SHP77 (cell line): ENCODE measurements at regions not wholly inside any gene's neighbourhood (a gene's known extent, or its start where the extent isn't known, plus 50 kb on each side); places are given as distances from the start of the nearest gene placed in this dataset.

Experiments
- DNase-seq, 2 experiments: peaks; one replicate each; lab custom pipeline; 2025; lab: John Stamatoyannopoulos, UW

DNA sequence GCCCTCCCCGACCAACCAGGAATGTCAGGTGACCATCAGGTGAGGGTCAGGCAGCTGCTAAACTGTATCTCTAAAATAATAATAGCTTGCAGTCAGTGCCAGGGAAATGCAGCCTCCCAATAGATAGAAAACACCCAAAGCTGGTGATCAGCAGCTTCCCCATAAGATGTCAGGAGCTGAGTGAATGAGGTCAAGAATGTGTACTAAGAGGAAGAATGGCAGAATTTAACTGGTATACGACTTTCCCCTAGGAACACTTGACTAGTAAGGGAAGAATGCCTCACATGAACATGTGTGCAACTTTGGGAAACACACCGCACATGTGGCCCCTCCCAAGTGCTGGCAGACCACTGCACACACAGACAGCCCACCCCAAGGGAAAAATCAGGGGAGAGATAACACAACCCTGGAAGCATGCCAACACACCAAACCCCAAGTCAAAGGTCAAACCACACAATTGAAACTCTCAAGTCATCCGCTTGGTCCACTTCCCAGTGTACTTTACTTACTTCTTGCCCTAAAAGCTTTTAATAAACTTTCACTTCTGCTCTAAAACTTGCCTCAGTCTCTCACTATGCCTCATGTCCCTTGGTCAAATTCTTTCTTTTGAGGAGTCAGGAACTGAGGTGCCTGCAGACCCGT, 806.5 kb downstream of the OTOL1 start:
- DNase-seq: no peak

DNA sequence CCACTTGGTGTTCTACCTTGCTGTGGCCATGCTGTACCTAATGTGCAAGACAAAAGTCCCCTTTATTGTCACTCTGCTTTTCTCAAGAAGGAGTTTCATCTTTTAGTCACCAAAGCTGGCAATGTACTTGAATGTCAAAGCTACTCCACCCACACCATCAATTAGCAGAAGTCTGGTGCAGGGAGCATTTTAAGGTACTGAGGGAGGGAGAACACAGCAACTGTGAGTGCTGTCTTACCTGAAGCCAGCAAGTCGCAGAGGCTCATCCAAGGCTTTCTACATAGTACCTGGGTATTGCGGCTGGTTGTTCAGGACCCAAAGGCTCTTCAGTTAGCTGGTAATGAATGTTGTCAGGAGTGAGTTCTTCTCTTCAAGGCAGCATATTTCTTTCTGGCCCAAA, 820.4 kb downstream of the OTOL1 start:
- DNase-seq: no peak

DNA sequence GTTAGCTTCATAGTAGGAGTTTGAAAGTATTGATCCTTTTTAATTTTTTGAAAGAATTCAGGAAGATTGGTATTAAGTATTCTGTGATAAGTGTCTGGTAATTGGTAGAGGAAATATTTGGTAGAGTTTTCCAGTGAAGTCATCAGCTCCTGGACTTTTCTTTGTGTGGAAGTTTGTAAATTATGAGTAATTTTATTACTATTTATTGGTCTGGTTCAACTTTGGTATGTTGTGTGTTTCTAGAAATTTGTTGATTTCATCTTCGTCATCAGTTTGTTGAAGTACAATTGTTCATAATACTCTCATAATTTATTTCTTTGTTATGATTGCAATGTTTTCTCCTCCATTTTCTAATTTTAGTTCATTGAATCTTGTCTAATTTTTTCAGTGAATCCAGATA, 832.0 kb downstream of the OTOL1 start:
- no peak for DNase-seq

DNA sequence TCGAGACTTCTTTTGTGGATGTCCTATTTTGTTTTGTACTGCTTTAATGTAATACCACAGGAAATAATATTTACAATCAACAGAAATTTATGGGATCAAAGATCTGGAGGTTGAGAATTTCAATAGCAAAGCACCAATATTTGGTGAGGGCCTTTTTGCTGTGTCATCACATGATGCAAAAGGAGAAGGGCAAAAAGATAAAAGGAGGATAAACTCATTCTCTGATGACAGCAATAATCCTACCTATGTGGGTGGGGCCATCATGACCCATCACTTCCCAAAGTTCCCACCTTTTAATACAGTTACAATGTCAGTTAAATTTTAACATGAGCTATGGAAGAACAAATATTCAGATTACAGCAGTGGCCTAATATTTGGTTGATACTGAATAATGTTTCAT, 832.9 kb downstream of the OTOL1 start:
- DNase-seq: no peak

DNA sequence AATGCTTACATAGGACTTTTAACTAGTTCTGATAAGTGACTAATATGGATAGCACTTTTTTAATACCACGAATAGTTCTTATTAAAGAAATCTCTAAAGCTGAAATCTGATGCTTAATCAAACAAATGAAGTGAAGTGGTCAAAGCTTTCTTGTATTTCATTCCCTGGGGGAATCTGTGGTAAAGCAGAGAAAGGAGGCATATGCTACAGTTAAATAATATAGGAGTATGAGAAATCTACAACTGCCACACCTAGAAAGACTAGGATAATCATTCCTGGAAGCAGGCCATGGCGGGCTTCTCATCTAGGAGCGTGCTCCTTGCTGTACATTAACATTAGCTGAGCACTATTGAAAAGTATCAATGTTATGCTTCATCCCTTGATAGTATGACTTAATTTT, 835.7 kb downstream of the OTOL1 start:
- no peak for DNase-seq

DNA sequence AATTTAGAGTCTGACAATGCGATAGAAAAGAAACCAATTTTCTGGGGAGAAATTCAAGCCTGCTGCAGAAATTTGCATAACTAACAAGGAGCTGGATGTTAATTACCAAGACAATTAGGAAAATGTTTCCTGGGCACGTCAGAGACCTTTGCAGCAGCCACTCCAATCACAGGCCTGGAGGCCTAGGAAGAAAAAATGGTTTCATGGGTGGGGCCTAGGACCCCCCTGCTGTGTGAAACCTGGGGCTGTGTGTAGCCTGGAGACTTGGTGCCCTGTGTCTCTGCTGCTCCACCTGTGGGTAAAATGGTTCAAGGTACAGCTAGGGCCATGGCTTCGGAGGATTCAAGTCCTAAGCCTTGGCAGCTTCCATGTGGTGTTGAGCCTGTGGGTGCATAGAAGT, 837.9 kb downstream of the OTOL1 start:
- no peak for DNase-seq

DNA sequence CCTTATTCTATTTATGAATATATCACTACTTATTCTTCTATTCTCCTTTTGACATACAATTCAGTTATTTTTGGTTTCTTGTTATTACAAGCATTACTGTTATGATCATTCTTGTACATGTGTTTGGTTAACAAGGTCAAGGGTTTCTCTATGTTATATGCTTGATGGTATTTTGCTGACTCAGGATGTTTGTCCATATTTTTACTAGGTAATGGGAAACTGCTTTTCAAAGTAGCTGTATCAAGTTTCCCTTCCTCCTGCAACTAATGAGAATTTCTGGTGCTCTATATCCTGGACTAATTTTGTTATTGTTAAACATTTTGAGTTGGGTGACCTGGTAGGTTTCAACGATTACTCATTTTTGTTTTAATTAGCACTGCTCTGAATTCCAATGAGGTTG, 841.0 kb downstream of the OTOL1 start:
- DNase-seq: no peak

DNA sequence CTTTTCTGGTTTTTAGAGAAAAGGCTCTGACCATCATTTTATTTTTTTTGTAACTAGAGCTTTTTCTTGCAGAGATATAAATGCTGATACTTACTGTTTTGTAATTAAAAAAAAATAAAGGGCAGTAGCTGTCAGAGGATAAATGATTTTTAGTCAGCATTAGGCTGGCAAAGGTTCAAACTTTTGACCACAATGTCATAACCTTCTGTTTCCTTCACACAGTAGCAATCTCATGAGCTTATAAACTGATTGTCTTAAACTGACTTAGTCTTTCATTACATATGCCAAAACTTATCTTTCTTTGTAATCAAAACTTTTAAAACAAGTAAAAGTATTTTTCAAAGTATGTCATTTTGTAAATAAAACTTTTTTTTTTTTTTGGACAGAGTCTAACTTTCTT, 841.9 kb downstream of the OTOL1 start:
- DNase-seq: no peak

DNA sequence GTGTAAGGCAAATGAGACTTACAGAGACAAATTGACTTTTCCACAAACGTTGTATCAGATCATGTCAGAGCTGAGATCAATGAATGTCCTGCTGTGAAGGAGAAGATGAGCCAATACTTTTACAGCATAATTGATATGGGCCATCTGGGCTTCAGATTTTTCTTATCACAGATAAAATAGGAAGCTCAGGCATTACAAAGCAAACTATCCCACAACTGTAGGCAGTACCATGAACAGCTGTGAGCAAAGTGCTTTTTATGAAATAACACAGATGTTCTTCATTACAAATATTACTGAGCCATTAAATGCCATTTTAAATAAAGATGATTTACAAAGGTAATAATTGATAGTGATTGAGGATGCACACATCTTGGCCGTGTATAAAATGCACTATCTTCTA, 852.3 kb downstream of the OTOL1 start:
- DNase-seq: no peak

DNA sequence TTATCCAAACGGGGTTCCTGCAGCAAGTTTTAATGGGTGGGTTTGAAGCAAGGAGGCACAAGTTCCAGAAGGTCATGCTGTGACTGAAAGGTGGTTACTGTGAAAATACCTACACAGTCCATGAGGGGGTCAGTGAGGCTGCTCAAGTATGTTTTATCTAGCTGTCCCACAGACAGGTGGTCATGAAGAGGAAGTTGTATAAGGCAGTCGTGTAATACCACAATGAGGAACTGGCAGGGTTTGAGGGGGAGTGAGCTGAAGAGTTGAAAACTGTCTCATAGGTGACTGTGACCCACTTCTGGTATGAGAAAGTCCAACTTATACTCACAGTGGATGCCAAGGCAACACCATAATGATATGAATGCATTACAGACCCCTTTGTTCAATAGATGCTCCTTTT, 856.8 kb downstream of the OTOL1 start:
- DNase-seq: no peak

DNA sequence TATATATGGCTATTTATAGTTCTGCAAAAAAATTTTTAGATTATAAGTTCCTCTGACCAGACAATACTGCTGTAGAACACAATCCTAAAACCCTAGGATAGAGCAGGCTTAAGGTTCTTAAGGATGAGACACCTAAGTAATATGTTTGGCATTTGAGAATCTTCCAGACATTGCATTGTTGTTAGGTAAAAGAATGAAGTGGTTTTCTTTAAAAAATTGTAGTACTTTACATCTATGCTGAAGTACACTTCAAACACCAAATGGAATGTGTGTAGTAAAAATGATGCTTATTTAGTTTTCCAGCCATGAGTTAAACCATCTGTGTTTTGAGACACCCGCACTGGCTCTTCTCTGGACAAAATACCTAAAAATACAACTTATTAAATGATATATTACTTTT, 857.7 kb downstream of the OTOL1 start:
- no peak for DNase-seq

DNA sequence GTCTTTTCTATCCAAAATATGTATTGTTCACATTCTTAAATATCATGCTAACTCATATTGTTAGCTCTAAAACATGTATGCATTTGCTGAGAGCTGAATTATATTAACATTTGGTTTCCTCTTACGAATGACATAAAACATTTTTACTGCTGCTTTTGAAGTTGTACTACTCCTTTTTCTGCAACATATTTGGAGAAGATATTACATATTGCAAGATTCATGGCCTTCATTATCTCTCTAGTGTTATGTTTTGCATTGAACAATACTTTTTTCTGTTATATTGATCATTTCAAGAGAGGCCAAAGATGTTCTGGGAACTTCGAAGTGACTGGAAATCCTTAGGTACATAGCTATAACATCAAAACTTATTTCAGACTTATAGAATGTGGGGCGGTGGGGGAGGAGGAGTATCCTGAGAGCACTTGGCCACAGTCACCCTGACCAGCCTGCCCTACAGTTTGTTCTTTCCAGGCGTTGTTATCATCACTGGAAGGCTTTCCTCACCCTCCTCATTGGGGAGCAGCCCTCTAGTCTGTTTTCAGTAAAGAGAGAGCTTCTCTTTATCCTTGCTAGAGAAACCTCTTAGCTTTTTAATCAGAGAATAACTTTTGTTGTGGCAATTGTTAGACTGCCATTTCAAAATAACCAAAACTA, 868.6 kb downstream of the OTOL1 start:
- no peak for DNase-seq

DNA sequence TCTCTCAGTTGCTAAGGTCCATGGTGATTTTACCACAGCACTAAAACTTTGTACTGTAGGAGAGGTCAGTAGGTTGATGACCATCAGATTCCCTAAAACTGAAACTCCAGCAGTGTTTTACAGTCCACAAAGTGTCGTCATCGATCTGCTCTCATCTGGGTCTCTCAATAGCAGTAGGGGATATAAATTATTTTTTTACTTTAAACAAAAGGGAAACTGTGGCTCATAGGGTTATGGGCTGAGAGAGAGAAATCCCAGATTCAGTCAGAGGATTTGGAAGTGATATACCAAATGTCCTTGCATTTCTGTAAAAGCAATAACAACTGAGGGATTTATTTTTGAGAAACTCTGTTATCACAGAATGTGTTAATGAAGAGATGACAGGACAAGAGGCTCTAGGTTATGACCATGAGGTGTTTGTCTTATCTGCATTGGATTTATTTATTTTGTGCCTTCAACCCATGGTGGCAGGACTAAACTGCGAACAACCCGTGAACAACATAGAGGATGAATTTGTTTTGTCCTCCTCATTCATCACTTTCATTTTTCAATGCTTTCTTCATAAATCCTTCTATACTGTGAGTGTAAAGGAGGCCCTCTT, 869.7 kb downstream of the OTOL1 start:
- no peak for DNase-seq

DNA sequence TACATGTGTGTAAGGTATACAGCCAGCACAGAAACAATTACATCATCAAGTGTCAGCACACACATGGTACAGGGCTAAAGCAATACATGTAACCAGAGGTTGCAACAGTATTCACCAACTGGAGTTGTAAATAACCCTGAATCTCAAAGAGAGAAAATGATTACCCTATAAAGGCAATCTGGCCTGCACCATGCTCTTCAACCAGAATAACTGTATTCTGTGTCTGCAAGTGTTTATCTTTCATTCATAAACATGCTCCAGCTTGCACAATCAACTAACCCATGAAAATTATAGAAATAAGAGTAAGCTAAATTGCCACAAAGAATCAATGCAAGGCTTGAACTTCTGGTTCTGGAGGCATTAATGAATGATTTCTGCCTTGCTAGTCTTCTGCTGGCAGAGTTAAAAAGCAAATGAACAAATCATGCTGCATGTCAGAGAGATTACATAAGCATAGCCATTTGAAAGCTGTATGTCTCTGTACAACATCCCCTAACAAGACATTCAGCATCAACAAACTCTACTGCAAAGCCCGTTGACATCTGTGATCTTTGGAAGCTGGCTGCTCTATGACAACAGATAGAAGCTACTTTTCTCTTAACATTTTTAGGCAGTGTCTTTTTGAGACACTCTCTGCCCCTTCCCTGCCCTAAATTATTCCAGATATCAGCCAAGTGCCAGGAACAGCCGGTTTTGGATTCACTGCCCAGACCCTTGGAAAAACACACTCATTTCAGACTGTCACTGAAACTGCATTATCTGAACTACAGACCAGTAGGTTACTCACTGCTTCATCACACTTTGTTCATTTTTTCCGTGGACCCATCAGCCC, 871.0 kb downstream of the OTOL1 start:
- DNase-seq: no peak

DNA sequence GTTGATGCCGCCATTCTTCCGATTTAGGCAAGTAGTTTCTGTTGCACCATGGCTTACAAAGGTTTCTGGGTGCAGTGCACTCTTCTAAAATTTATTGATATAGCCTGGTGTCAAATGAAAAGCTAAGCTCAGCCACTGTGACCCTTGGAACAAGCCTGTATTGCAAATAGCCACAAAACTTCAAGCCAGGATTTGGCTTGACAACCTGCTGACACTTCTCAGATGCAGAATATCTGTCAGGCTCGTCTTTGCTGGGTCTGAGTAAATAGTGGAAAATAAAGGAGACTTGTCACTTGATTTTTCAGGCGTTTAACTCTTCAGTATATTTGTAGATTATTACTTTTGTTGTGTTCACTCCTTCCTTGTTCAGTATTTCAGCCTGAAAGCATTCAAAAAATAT, 871.8 kb downstream of the OTOL1 start:
- no peak for DNase-seq

DNA sequence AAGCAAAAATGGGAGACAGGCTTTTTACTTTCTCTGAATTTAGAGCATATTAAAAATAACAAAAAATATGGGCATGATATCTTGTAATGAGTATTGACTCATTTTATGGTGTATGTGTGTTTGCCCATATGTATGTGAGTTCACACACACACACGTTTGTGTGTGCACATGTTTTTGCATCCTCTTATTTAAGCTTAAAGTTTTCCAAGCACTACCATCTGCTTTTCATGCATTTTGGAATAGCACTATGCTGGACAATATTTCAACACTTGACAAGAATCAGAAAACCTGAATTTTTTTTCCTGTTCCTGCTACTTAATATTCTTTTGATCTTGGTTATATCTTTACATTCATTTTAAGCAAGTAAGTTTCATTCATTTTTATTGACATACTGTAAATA, 872.7 kb downstream of the OTOL1 start:
- DNase-seq: no peak

DNA sequence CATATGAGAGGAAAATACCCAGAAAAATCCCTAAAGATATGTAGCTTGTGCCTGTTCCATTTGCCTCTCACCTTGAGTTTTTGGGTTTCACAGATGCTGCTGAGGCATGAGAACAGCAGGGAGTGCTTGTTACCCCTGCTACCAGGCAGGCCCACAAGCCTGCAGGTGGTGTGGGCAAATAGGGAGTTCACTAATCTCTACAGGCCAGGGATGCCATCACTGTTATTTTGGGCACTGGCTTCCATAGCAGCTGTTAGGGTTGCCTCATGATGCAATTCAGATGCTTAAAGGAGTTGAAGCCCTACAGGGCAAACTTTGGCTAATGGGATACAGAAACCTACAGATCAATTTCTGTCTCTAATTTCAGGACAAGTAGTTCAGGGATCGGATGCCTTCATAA, 873.5 kb downstream of the OTOL1 start:
- DNase-seq: no peak

DNA sequence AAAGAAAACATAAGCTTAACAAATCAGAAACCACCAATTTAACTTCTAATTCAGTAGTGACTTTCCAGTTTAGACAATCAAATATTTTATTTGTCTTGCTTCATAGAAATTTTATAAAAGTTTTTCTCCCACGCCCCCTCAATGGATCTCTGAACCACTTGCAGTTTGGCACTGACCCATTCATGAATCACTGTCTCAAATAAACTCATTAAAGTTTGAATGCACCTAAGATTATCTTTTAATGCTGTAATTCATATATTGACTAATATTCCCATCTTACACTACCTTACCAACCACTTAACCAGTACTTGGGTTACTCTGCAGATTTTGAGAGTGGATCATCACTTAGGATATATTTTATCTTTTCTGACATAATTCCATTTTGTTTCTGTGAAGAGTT, 880.2 kb downstream of the OTOL1 start:
- no peak for DNase-seq

DNA sequence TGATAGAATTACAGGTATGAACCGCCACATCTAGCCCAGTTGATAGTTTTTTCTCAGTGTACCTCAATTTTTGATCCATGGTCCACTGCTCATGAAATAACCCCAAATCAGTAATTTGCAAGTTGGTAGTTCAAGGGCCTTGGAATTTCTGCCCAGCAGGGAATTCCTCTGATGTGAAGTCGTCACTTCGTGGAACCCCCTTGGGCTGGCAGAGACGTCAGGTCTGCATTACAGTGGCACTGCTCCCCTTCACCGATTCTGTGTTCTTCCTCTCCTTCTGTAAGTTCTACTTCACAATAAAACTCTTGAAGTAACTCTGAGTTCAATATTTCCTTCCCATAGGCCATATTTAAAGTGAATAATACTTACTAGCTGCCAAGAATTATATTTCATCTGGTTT, 881.0 kb downstream of the OTOL1 start:
- DNase-seq: no peak

DNA sequence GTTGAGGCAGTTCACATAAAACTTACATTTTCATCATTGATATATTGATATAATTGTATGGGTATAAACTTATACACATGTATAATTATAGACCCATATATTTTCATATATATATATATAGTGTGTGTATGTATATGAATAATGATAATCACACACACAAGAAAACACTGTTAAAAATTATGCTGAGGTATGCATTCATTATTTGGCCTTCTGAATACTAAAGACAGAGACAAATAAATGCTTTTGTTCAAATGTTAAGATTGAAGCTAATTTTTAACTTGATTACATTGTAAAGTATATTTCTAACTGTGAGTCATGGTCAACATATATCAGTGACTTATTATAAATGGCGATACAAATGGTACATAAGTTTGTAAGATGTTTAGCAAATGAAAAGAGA, 888.8 kb downstream of the OTOL1 start:
- no peak for DNase-seq

DNA sequence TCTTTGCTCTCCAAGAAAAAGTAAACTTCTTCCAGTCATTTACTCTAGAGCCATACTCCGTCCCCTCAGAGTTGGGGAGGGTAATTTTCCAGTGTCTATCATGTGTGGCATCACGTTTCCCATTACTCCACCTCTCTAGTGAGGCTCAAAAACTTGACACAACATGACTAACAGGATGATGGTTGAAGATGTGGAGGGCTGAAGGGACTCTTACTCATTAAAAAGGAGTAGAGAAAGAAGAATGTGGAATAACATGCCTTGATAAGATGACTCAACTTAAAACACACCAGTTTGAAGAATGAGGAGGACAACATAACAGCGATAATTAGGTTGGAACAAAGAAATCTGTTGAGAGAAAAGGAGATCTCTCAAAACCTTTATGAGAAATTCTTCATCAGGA, 894.3 kb downstream of the OTOL1 start:
- no peak for DNase-seq

DNA sequence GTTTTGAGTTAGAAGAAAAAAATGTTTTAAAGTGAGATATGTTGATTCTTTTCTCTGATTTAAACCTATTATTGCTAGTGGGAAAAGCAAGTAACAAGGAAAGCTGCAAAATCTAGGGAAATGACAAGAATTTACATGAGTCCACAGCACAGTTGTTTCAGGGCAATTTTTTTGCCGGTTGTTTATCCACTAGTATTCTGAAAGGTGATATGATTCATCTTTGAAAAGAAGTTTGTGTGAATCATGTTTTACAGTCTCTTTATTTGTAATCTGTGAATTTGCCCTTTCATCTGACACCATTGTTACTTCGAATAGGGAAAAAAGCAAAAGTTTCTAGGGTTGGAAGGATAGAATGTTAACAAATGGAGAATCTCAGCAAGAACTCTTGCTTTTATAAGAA, 894.7 kb downstream of the OTOL1 start:
- DNase-seq: no peak

DNA sequence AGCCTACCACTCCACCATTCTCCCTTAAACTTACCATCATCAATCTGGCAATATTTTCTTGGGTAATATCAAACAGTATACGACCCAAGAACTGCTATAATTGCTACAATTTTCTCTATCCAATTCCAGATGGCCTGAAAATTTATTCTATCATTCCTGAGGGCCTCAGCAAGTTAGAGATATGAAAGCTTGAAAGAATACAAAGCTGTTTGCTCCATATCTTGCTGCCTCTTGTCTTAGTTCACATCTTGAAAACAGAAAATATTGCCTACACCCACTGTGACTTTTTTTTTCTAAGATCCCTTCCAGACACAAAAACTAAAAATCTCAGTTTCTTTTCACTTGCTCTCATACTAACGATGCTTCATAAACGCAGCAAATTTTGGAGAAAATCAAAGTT, 898.9 kb downstream of the OTOL1 start:
- no peak for DNase-seq
